Tibial nerve (tissue), 4 donors: ENCODE measurements at regions not wholly inside any gene's neighbourhood (a gene's known extent, or its start where the extent isn't known, plus 50 kb on each side); places are given as distances from the start of the nearest gene placed in this dataset.

Source experiments
- CTCF ChIP-seq, 5 experiments: fragments of 200-600 bp in 3 of 5; fragments of 450-650 bp in 2 of 5; sonication (generic) in 3 of 5; IDR thresholded peaks; one replicate each; pipeline ENCODE4 v1.5.1; 2016 to 2019; ENCODE audit warnings: antibody characterized with exemption in 5 of 5, mild to moderate bottlenecking in 3 of 5, moderate library complexity in 2 of 5
- EP300 ChIP-seq, 2 donors: sonication (generic); formaldehyde crosslinking; IDR thresholded peaks; one replicate each; pipeline ENCODE4 v1.6.1; 2017; ENCODE audit warnings: antibody characterized with exemption in 2 of 2, mild to moderate bottlenecking in 1 of 2
- POLR2A ChIP-seq, 2 donors: fragments of 450-650 bp; IDR thresholded peaks; one replicate each; pipeline ENCODE4 v1.6.1; 2017; ENCODE audit warnings: antibody characterized with exemption in 2 of 2, mild to moderate bottlenecking in 2 of 2, moderate library complexity in 2 of 2

- no peak for TF ChIP-seq CTCF (IDR thresholded peaks at IDR 0.05)
- TF ChIP-seq EP300 (IDR thresholded peaks at IDR 0.05), result no peak
- TF ChIP-seq POLR2A (IDR thresholded peaks at IDR 0.05), result no peak
These were observed 111.2 kb downstream of the SH3TC2 start for GRCh38 chr5:148951612-148952011.
